Peyer's patch (tissue), 4 donors: ENCODE measurements at regions not wholly inside any gene's neighbourhood (a gene's known extent, or its start where the extent isn't known, plus 50 kb on each side); places are given as distances from the start of the nearest gene placed in this dataset.

ENCODE experiments used
- DNase-seq, 3 donors: peaks; one replicate each; pipeline ENCODE4 v3.0.0-alpha.2; 2017 to 2019
- H3K27ac ChIP-seq, 4 donors: fragments of 200-600 bp; sonication (generic); one replicate each; pipeline ENCODE4 v1.5.1; 2016 to 2019
- H3K27me3 ChIP-seq, 2 donors: fragments of 200-600 bp; sonication (generic); one replicate each; pipeline ENCODE4 v1.5.1; 2019
- H3K36me3 ChIP-seq, 3 donors: fragments of 200-600 bp; sonication (generic); one replicate each; pipeline ENCODE4 v1.5.1; 2016 to 2019
- H3K4me1 ChIP-seq, 4 donors: fragments of 200-600 bp; sonication (generic); one replicate each; pipeline ENCODE4 v1.5.1; 2016 to 2019
- H3K4me3 ChIP-seq, 4 donors: fragments of 200-600 bp; sonication (generic); 1 replicate in 3 of 4; 2 replicates in 1 of 4; pipeline ENCODE4 v1.5.1; 2016 to 2019; ENCODE audit warnings: mild to moderate bottlenecking in 1 of 4
- H3K9me3 ChIP-seq, 4 donors: fragments of 200-600 bp; sonication (generic); one replicate each; pipeline ENCODE4 v1.5.1; 2016 to 2019; ENCODE audit warnings: mild to moderate bottlenecking in 1 of 4
- POLR2A ChIP-seq, 2 donors: fragments of 450-650 bp; IDR thresholded peaks; one replicate each; pipeline ENCODE4 v1.5.1; 2017; ENCODE audit warnings: antibody characterized with exemption in 2 of 2, mild to moderate bottlenecking in 2 of 2, moderate library complexity in 2 of 2
- TF ChIP-seq, protein P1 (sequence below), 6 experiments: fragments of 450-650 bp in 4 of 6; fragments of 200-600 bp in 2 of 6; sonication (generic) in 1 of 6; IDR thresholded peaks; one replicate each; pipeline ENCODE4 v1.5.1; 2017 to 2019; ENCODE audit warnings: antibody characterized with exemption in 6 of 6, mild to moderate bottlenecking in 3 of 6, moderate library complexity in 1 of 6

DNA sequence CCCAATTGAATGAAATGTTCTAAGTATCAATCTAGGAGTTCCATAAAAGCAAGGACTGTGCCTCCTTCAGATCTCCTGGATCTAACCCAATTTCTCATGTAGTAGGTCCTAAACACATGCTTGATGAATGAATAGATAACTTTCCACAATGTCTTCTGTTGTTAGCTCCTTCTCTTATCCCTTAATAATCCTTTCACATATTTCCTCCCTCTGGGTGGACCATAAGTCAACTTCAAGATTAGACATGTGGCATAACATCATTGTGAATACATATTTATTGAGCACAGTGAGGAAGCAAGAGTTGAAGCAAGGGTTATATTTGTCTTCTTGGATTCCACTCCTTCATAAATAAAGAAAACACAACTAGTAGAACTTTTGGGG is 108.6 kb upstream of the EGFLAM start:
- no peak for DNase-seq
- H3K9me3 ChIP-seq, result no peaks in the 10 kb centered on the region
- no peak for TF ChIP-seq POLR2A (IDR thresholded peaks at IDR 0.05)
- TF ChIP-seq, protein P1, sequence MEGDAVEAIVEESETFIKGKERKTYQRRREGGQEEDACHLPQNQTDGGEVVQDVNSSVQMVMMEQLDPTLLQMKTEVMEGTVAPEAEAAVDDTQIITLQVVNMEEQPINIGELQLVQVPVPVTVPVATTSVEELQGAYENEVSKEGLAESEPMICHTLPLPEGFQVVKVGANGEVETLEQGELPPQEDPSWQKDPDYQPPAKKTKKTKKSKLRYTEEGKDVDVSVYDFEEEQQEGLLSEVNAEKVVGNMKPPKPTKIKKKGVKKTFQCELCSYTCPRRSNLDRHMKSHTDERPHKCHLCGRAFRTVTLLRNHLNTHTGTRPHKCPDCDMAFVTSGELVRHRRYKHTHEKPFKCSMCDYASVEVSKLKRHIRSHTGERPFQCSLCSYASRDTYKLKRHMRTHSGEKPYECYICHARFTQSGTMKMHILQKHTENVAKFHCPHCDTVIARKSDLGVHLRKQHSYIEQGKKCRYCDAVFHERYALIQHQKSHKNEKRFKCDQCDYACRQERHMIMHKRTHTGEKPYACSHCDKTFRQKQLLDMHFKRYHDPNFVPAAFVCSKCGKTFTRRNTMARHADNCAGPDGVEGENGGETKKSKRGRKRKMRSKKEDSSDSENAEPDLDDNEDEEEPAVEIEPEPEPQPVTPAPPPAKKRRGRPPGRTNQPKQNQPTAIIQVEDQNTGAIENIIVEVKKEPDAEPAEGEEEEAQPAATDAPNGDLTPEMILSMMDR (IDR thresholded peaks at IDR 0.05), result no peak

GRCh38 chr5:38148021-38148625 is 110.2 kb upstream of the EGFLAM start:
- H3K4me1 ChIP-seq, result no peaks in the 10 kb centered on the region
- no peak for TF ChIP-seq POLR2A (IDR thresholded peaks at IDR 0.05)
- TF ChIP-seq, protein P1 (IDR thresholded peaks at IDR 0.05), result no peak
- no peaks in the 10 kb centered on the region for H3K9me3 ChIP-seq
- H3K4me3 ChIP-seq, result no peak overlapping the region
- no peak for DNase-seq
- H3K27me3 ChIP-seq, result no peaks in the 10 kb centered on the region
- no peaks in the 10 kb centered on the region for H3K36me3 ChIP-seq
- no peak overlapping the region for H3K27ac ChIP-seq

More for the DNA sequence above, 108.6 kb upstream of the EGFLAM start:
- no peak overlapping the region for H3K27ac ChIP-seq
- no peaks in the 10 kb centered on the region for H3K27me3 ChIP-seq
- H3K36me3 ChIP-seq, result no peaks in the 10 kb centered on the region
- no peak overlapping the region for H3K4me3 ChIP-seq
- no peaks in the 10 kb centered on the region for H3K4me1 ChIP-seq

DNA sequence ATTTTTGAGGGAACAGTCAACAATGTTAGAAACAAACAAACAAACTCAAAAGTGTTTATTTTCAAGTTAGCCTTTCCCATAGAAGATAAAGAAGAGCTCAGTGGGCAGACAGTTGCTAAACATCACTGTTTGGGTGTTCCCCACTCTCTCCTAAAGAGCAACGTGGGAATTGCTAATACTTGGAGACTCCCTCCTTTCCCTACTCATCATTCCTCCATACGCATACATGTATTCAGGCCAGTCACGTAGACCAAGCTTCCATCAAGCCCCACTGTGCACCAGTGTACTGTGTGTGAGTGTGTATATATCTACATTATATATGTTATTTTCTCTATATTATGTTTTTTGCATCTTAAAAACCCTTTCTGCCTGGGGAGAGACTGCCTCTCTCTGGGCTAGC is 115.0 kb upstream of the EGFLAM start:
- Histone ChIP-seq H3K27ac (no peak overlapping the region), H3K4me1 (no peaks in the 10 kb centered on the region), H3K27me3 (no peaks in the 10 kb centered on the region), H3K4me3 (no peak overlapping the region), H3K9me3 (no peaks in the 10 kb centered on the region), H3K36me3 (no peaks in the 10 kb centered on the region)
- TF ChIP-seq, protein P1 (IDR thresholded peaks at IDR 0.05), result no peak
- TF ChIP-seq POLR2A (IDR thresholded peaks at IDR 0.05), result no peak
- no peak for DNase-seq

DNA sequence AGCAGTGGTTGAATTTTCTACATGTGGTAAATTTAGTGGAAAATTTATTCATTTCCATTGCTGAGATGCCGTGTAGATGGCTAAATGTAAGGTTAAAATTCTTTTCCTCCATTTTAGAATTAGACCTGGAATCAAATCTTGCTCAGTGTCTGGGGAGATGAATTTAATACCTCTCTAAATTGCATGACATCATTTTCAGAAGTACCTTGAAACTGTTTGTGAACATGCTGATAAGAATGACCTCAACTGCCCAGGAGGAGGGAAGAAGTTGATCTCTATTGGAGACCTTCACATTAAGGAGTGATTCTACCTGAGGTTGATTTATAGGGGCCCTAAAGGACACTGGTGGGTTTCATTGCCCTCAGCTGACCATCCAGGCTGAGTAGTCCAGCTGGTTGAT is 116.7 kb upstream of the EGFLAM start:
- no peak overlapping the region for H3K27ac ChIP-seq
- H3K4me1 ChIP-seq, result no peaks in the 10 kb centered on the region
- no peaks in the 10 kb centered on the region for H3K9me3 ChIP-seq
- DNase-seq, result no peak
- H3K36me3 ChIP-seq, result no peaks in the 10 kb centered on the region
- H3K4me3 ChIP-seq, result no peak overlapping the region
- TF ChIP-seq, protein P1 (IDR thresholded peaks at IDR 0.05), result no peak
- no peak for TF ChIP-seq POLR2A (IDR thresholded peaks at IDR 0.05)
- H3K27me3 ChIP-seq, result no peaks in the 10 kb centered on the region

- Histone ChIP-seq H3K27ac (no peak overlapping the region), H3K27me3 (no peaks in the 10 kb centered on the region), H3K4me3 (no peak overlapping the region), H3K36me3 (no peaks in the 10 kb centered on the region), H3K9me3 (no peaks in the 10 kb centered on the region), H3K4me1 (no peaks in the 10 kb centered on the region)
- TF ChIP-seq POLR2A (IDR thresholded peaks at IDR 0.05), result no peak
- TF ChIP-seq, protein P1 (IDR thresholded peaks at IDR 0.05), result no peak
- DNase-seq, result no peak
These were observed 119.8 kb upstream of the EGFLAM start for GRCh38 chr5:38138574-38138973.
